ENCODE measurements at regions not wholly inside any gene's neighbourhood (a gene's known extent, or its start where the extent isn't known, plus 50 kb on each side); places are given as distances from the start of the nearest gene placed in this dataset.

DNA sequence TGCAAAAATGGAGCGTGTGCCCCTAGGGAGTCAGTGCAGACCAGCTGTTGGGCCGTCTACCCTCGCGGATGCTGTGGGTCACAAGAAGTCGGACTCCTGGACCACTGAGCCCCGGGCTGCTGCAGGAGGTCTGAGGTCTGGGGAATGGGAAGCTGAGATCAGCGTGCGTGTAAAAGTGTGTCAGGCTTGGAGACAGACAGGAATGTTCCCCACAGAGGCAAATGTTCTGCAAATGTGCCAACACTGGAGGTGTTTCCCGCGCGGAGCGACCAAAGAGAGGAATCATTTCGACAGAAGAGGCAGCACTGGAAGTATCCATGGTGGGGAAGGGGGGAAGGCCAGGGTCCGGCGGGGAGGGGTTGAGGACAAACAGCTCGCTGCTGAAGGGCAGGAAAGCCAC is 643.8 kb upstream of the MGMT start:
- Histone ChIP-seq H3K4me2 (ENCODE audit: low read depth, low read length) (no peak overlapping the region), H3K9ac (ENCODE audit: insufficient read depth, low read depth, low read length) (no peak overlapping the region), H3K4me3 (replicated peaks in 1 of 3; ENCODE audit: insufficient read depth in 1 of 3, low read depth in 2 of 3, low read length in 3 of 3) (no peak overlapping the region), H3K27ac (ENCODE audit: extremely low read length, insufficient read depth, low read length) (no peak overlapping the region), H3K79me2 (ENCODE audit: insufficient read depth, low read length) (no peaks in the 10 kb centered on the region), H3K36me3 (replicated peaks in 1 of 2; ENCODE audit: control insufficient read depth in 1 of 2, insufficient read depth in 2 of 2, low read length in 2 of 2) (no peaks in the 10 kb centered on the region), H3K27me3 (ENCODE audit: control insufficient read depth in 1 of 2, insufficient read depth in 2 of 2, low read length in 2 of 2) (peaks cover 0 to 19% of the 10 kb centered on the region in 2 experiments; a peak in 2 of 5 replicates), H3K9me3 (ENCODE audit: low read length) (no peaks in the 10 kb centered on the region), H2AFZ (ENCODE audit: low read length) (no peak overlapping the region), H4K20me1 (ENCODE audit: insufficient read depth, low read length) (no peaks in the 10 kb centered on the region), H3K4me1 (ENCODE audit: insufficient read depth, low read length) (no peaks in the 10 kb centered on the region)
- DNase-seq (ENCODE audit: low spot score): no peak
- ChIA-PET CTCF (ENCODE audit: low intra/inter-chr PET ratio, low total read pairs) (no interaction called here), POLR2A (no interaction called here)
- in situ Hi-C loops (cut with HindIII; ENCODE audit: extremely low pct_ligation_motif_present, low pct_unique_long_range_greater_than_20kb) (no loop called here), intact Hi-C loops (cut with micrococcal nuclease; ENCODE audit: unreplicated experiment) (no loop called here)
- FAIRE-seq: no peak
- 46% methylated on average over 14 of the region's 16 CpGs for WGBS (ENCODE audit: low lambda C conversion rate)
- no TSS peak for BruUV-seq (replicated peaks)
- no peak for ATAC-seq
- TF ChIP-seq ZFP36L1 (CRISPR knock-in tag; IDR thresholded peaks at IDR 0.05) (no peak), ZNF770 (CRISPR knock-in tag; IDR thresholded peaks at IDR 0.05) (no peak), U2AF2 (IDR thresholded peaks at IDR 0.05; ENCODE audit: low read depth, low read length) (no peak), ZBTB8A (CRISPR knock-in tag; IDR thresholded peaks at IDR 0.05; ENCODE audit: borderline replicate concordance, low read depth) (no peak)

DNA sequence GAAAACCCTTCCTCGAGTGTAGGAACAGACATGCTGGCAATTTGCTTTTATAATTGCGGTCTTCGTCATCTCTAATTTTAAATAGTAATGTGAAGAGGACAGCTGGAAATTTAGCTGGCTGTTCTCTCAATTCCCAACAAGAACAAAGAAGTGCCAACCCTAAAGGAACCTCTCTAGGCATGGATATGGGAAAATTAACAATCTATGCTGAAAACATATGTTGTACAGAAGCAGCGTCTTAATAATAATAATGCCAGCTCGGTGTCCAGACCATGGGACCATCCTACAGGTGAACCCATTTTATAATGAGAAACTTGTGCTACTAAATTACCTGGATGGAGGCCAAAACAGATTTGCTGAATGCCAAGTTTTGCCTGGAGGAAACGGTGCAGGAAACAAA is 641.4 kb upstream of the MGMT start:
- no TSS peak for BruUV-seq (replicated peaks)
- no peaks in the 10 kb centered on the region for H3K4me1 ChIP-seq (ENCODE audit: insufficient read depth, low read length)
- no peak overlapping the region for H2AFZ ChIP-seq (ENCODE audit: low read length)
- no peaks in the 10 kb centered on the region for H3K36me3 ChIP-seq (replicated peaks in 1 of 2; ENCODE audit: control insufficient read depth in 1 of 2, insufficient read depth in 2 of 2, low read length in 2 of 2)
- H3K79me2 ChIP-seq (ENCODE audit: insufficient read depth, low read length): no peaks in the 10 kb centered on the region
- ChIA-PET POLR2A (no interaction called here), CTCF (ENCODE audit: low intra/inter-chr PET ratio, low total read pairs) (no interaction called here)
- H3K9me3 ChIP-seq (ENCODE audit: low read length): no peaks in the 10 kb centered on the region
- DNase-seq (ENCODE audit: low spot score): no peak
- in situ Hi-C loops (cut with HindIII; ENCODE audit: extremely low pct_ligation_motif_present, low pct_unique_long_range_greater_than_20kb) (no loop called here), intact Hi-C loops (cut with micrococcal nuclease; ENCODE audit: unreplicated experiment) (no loop called here)
- no peak overlapping the region for H3K9ac ChIP-seq (ENCODE audit: insufficient read depth, low read depth, low read length)
- TF ChIP-seq, protein P1, sequence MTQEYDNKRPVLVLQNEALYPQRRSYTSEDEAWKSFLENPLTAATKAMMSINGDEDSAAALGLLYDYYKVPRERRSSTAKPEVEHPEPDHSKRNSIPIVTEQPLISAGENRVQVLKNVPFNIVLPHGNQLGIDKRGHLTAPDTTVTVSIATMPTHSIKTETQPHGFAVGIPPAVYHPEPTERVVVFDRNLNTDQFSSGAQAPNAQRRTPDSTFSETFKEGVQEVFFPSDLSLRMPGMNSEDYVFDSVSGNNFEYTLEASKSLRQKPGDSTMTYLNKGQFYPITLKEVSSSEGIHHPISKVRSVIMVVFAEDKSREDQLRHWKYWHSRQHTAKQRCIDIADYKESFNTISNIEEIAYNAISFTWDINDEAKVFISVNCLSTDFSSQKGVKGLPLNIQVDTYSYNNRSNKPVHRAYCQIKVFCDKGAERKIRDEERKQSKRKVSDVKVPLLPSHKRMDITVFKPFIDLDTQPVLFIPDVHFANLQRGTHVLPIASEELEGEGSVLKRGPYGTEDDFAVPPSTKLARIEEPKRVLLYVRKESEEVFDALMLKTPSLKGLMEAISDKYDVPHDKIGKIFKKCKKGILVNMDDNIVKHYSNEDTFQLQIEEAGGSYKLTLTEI (CRISPR knock-in tag; conservative IDR thresholded peaks at IDR 0.05): no peak
- TF ChIP-seq ISX (CRISPR knock-in tag; conservative IDR thresholded peaks at IDR 0.05) (no peak), HOXD1 (CRISPR knock-in tag; IDR thresholded peaks at IDR 0.05) (no peak), SETDB1 (CRISPR knock-in tag; IDR thresholded peaks at IDR 0.05; ENCODE audit: borderline replicate concordance) (no peak), TRIM24 (CRISPR knock-in tag; IDR thresholded peaks at IDR 0.05) (no peak), TP53 (CRISPR knock-in tag; conservative IDR thresholded peaks at IDR 0.05) (no peak), ZNF550 (CRISPR knock-in tag; IDR thresholded peaks at IDR 0.05; ENCODE audit: borderline replicate concordance) (no peak), MTA3 (CRISPR knock-in tag; IDR thresholded peaks at IDR 0.05) (no peak), MAX (IDR thresholded peaks at IDR 0.05) (no peak), SAP130 (CRISPR knock-in tag; IDR thresholded peaks at IDR 0.05; ENCODE audit: low read depth) (no peak)
- no peak overlapping the region for H3K4me3 ChIP-seq (replicated peaks in 1 of 3; ENCODE audit: insufficient read depth in 1 of 3, low read depth in 2 of 3, low read length in 3 of 3)
- H3K27me3 ChIP-seq (ENCODE audit: control insufficient read depth in 1 of 2, insufficient read depth in 2 of 2, low read length in 2 of 2): peaks cover 0 to 19% of the 10 kb centered on the region in 2 experiments; a peak in 2 of 5 replicates
- no peaks in the 10 kb centered on the region for H4K20me1 ChIP-seq (ENCODE audit: insufficient read depth, low read length)
- ATAC-seq: no peak
- WGBS (ENCODE audit: low lambda C conversion rate): 5% methylated on average over 6 of the region's 6 CpGs
- no peak overlapping the region for H3K4me2 ChIP-seq (ENCODE audit: low read depth, low read length)
- no peak for FAIRE-seq
- no peak overlapping the region for H3K27ac ChIP-seq (ENCODE audit: extremely low read length, insufficient read depth, low read length)

Data from HepG2 (cell line).